WTC11 (cell line): ENCODE measurements at regions not wholly inside any gene's neighbourhood (a gene's known extent, or its start where the extent isn't known, plus 50 kb on each side); places are given as distances from the start of the nearest gene placed in this dataset.

Experiments used
- ATAC-seq: fragments of 200-7000 bp; cut with Tn5 transposase; 2 replicates; pipeline ENCODE4 v1.10.0; 2021; ENCODE audit warnings: mild to moderate bottlenecking, moderate library complexity
- CTCF ChIA-PET: fragments of 300-600 bp; sonication (Branson Sonifier 250); formaldehyde crosslinking; loops from one replicate; lab custom pipeline; 2021; ENCODE audit warnings: antibody characterized with exemption; lab: Charles Lee
- POLR2A ChIA-PET: fragments of 350-600 bp; sonication (Branson Sonifier 250); formaldehyde crosslinking; loops from one replicate; lab custom pipeline; 2021; ENCODE audit warnings: antibody characterized with exemption; lab: Charles Lee
- DNase-seq: peaks from one replicate; pipeline ENCODE4 v3.0.0; 2021; ENCODE audit warnings: low spot score
- H3K27ac Mint-ChIP-seq: 2 replicates; pipeline ENCODE4 v1.8.0; 2021; ENCODE audit warnings: mixed read lengths
- H3K27me3 Mint-ChIP-seq: 2 replicates; pipeline ENCODE4 v1.8.0; 2021; ENCODE audit warnings: low read depth, mild to moderate bottlenecking, moderate library complexity, mixed read lengths
- H3K36me3 Mint-ChIP-seq: 2 replicates; pipeline ENCODE4 v1.8.0; 2021; ENCODE audit warnings: mixed read lengths
- H3K4me1 Mint-ChIP-seq: 2 replicates; pipeline ENCODE4 v1.8.0; 2022; ENCODE audit warnings: mixed read lengths
- H3K4me3 Mint-ChIP-seq: 2 replicates; pipeline ENCODE4 v1.8.0; 2021; ENCODE audit warnings: mild to moderate bottlenecking, moderate library complexity, mixed read lengths
- H3K9me3 Mint-ChIP-seq: 2 replicates; pipeline ENCODE4 v1.8.0; 2021; ENCODE audit warnings: mixed read lengths
- IRF2 ChIP-seq: sonication (generic); formaldehyde crosslinking; IDR thresholded peaks from 2 replicates; pipeline ENCODE4 v1.8.0; 2022; ENCODE audit warnings: low read depth, missing genetic modification reagents, borderline replicate concordance
- KAT7 ChIP-seq: sonication (generic); formaldehyde crosslinking; IDR thresholded peaks from 2 replicates; pipeline ENCODE4 v1.8.1; 2023; ENCODE audit warnings: missing genetic modification reagents, mild to moderate bottlenecking, borderline replicate concordance
- RORB ChIP-seq: fragments of 250-450 bp; sonication (Bioruptor Pico); IDR thresholded peaks from 2 replicates; pipeline ENCODE4 v1.9.0; 2021; ENCODE audit warnings: mild to moderate bottlenecking
- SMAD3 ChIP-seq: sonication (generic); formaldehyde crosslinking; IDR thresholded peaks from 2 replicates; pipeline ENCODE4 v1.8.0; 2022; ENCODE audit warnings: missing genetic modification reagents, mild to moderate bottlenecking, borderline replicate concordance
- SMAD4 ChIP-seq: sonication (generic); formaldehyde crosslinking; IDR thresholded peaks from 2 replicates; pipeline ENCODE4 v1.8.0; 2022; ENCODE audit warnings: mild to moderate bottlenecking, missing genetic modification reagents
- SP1 ChIP-seq: sonication (generic); formaldehyde crosslinking; conservative IDR thresholded peaks from 2 replicates; pipeline ENCODE4 v1.8.1; 2022; ENCODE audit warnings: missing genetic modification reagents
- ZNF416 ChIP-seq: fragments of 250-450 bp; sonication (Bioruptor Pico); IDR thresholded peaks from 2 replicates; pipeline ENCODE4 v1.9.0; 2021; ENCODE audit warnings: mild to moderate bottlenecking, inconsistent platforms
- ZNF423 ChIP-seq: fragments of 250-450 bp; sonication (Bioruptor Pico); IDR thresholded peaks from 2 replicates; pipeline ENCODE4 v2.1.2; 2022; ENCODE audit warnings: mild to moderate bottlenecking, moderate library complexity
- TF ChIP-seq, protein P1 (sequence below): fragments of 250-450 bp; sonication (Bioruptor Pico); IDR thresholded peaks from 2 replicates; pipeline ENCODE4 v1.9.0; 2021; ENCODE audit warnings: mild to moderate bottlenecking, borderline replicate concordance
- TF ChIP-seq, protein P2 (sequence below): fragments of 250-450 bp; sonication (Bioruptor Pico); IDR thresholded peaks from 2 replicates; pipeline ENCODE4 v1.9.0; 2021; ENCODE audit warnings: mild to moderate bottlenecking
- TF ChIP-seq, protein P3 (sequence below): sonication (generic); formaldehyde crosslinking; IDR thresholded peaks from 2 replicates; pipeline ENCODE4 v1.8.0; 2022; ENCODE audit warnings: mild to moderate bottlenecking, missing genetic modification reagents
- TF ChIP-seq, protein P4 (sequence below): fragments of 250-450 bp; sonication (Bioruptor Pico); IDR thresholded peaks from 2 replicates; pipeline ENCODE4 v1.9.0; 2021; ENCODE audit warnings: moderate library complexity, mild to moderate bottlenecking, inconsistent platforms, borderline replicate concordance
- TF ChIP-seq, protein P5 (sequence below): sonication (generic); formaldehyde crosslinking; IDR thresholded peaks from 2 replicates; pipeline ENCODE4 v1.8.1; 2023; ENCODE audit warnings: mild to moderate bottlenecking, missing genetic modification reagents, moderate library complexity
- TF ChIP-seq, protein P6 (sequence below): sonication (generic); formaldehyde crosslinking; IDR thresholded peaks from 2 replicates; pipeline ENCODE4 v1.8.1; 2022; ENCODE audit warnings: mild to moderate bottlenecking, missing genetic modification reagents, moderate library complexity, borderline replicate concordance
- TF ChIP-seq, protein P7 (sequence below): sonication (generic); formaldehyde crosslinking; IDR thresholded peaks from 2 replicates; pipeline ENCODE4 v1.8.0; 2023; ENCODE audit warnings: missing genetic modification reagents, mild to moderate bottlenecking, borderline replicate concordance
- TF ChIP-seq, protein P8 (sequence below): sonication (generic); formaldehyde crosslinking; IDR thresholded peaks from 2 replicates; pipeline ENCODE4 v1.8.1; 2023; ENCODE audit warnings: mild to moderate bottlenecking, missing genetic modification reagents

DNA sequence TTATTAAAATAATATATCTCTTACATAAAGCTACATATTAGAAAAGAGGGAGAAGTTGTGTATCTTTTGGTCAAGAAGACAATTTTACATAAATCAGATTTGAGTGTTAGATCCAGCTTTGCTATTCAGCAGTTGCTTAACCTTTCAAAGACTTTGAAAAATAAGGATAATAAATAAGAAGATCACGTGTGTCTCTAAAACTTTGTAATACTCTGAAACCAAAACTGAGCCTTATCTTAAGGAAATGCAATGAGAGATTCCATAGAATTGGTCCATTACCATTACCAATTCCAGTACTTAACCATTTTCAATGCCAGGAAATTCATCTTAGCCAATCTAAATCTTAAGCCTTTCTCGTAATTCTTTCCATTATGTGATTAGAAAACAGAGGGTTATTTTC is 89.2 kb upstream of the COL5A2 start (continued):
- TF ChIP-seq, protein P1, sequence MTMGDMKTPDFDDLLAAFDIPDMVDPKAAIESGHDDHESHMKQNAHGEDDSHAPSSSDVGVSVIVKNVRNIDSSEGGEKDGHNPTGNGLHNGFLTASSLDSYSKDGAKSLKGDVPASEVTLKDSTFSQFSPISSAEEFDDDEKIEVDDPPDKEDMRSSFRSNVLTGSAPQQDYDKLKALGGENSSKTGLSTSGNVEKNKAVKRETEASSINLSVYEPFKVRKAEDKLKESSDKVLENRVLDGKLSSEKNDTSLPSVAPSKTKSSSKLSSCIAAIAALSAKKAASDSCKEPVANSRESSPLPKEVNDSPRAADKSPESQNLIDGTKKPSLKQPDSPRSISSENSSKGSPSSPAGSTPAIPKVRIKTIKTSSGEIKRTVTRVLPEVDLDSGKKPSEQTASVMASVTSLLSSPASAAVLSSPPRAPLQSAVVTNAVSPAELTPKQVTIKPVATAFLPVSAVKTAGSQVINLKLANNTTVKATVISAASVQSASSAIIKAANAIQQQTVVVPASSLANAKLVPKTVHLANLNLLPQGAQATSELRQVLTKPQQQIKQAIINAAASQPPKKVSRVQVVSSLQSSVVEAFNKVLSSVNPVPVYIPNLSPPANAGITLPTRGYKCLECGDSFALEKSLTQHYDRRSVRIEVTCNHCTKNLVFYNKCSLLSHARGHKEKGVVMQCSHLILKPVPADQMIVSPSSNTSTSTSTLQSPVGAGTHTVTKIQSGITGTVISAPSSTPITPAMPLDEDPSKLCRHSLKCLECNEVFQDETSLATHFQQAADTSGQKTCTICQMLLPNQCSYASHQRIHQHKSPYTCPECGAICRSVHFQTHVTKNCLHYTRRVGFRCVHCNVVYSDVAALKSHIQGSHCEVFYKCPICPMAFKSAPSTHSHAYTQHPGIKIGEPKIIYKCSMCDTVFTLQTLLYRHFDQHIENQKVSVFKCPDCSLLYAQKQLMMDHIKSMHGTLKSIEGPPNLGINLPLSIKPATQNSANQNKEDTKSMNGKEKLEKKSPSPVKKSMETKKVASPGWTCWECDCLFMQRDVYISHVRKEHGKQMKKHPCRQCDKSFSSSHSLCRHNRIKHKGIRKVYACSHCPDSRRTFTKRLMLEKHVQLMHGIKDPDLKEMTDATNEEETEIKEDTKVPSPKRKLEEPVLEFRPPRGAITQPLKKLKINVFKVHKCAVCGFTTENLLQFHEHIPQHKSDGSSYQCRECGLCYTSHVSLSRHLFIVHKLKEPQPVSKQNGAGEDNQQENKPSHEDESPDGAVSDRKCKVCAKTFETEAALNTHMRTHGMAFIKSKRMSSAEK (CRISPR knock-in tag): no peak
- TF ChIP-seq, protein P2, sequence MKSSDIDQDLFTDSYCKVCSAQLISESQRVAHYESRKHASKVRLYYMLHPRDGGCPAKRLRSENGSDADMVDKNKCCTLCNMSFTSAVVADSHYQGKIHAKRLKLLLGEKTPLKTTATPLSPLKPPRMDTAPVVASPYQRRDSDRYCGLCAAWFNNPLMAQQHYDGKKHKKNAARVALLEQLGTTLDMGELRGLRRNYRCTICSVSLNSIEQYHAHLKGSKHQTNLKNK (CRISPR knock-in tag): no peak

DNA sequence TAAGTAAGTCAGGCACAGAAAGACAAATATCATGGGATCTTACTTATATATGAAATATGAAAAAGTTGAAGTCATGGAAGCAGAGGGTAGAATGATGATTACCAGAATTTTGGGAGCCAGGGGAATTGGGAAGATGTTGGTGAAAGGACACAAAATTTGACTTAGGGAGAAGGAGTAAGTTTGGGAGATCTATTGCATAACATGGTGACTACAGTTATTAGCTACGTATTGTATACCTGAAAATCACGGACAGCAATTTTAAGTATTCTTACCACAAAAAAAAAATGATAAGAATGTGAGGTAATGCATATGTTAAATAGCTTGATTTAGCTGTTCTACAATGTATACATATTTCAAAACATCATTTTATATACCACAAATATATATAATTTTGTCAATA is 94.2 kb upstream of the COL5A2 start:
- peaks cover 13% of the 10 kb centered on the region for H3K9me3 Mint-ChIP-seq
- DNase-seq: no peak
- H3K27me3 Mint-ChIP-seq: no peaks in the 10 kb centered on the region
- ChIA-PET POLR2A (no interaction called here), CTCF (interaction anchor here (0.6 kb wide), 1 partner anchor 12 kb away, joined by 3 read pairs; no protein-coding TSS in a partner anchor)
- no peaks in the 10 kb centered on the region for H3K36me3 Mint-ChIP-seq
- H3K27ac Mint-ChIP-seq: no peak overlapping the region
- no peak for TF ChIP-seq KAT7 (CRISPR knock-in tag)
- TF ChIP-seq, protein P3, sequence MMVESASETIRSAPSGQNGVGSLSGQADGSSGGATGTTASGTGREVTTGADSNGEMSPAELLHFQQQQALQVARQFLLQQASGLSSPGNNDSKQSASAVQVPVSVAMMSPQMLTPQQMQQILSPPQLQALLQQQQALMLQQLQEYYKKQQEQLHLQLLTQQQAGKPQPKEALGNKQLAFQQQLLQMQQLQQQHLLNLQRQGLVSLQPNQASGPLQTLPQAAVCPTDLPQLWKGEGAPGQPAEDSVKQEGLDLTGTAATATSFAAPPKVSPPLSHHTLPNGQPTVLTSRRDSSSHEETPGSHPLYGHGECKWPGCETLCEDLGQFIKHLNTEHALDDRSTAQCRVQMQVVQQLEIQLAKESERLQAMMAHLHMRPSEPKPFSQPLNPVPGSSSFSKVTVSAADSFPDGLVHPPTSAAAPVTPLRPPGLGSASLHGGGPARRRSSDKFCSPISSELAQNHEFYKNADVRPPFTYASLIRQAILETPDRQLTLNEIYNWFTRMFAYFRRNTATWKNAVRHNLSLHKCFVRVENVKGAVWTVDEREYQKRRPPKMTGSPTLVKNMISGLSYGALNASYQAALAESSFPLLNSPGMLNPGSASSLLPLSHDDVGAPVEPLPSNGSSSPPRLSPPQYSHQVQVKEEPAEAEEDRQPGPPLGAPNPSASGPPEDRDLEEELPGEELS (CRISPR knock-in tag): no peak
- TF ChIP-seq, protein P4, sequence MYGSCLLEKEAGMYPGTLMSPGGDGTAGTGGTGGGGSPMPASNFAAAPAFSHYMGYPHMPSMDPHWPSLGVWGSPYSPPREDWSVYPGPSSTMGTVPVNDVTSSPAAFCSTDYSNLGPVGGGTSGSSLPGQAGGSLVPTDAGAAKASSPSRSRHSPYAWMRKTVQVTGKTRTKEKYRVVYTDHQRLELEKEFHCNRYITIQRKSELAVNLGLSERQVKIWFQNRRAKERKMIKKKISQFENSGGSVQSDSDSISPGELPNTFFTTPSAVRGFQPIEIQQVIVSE (CRISPR knock-in tag): no peak
- TF ChIP-seq SMAD4 (CRISPR knock-in tag): no peak
- TF ChIP-seq ZNF423: no peak
- TF ChIP-seq SP1 (CRISPR knock-in tag): no peak
- no peak for TF ChIP-seq SMAD3 (CRISPR knock-in tag)
- TF ChIP-seq, protein P5, sequence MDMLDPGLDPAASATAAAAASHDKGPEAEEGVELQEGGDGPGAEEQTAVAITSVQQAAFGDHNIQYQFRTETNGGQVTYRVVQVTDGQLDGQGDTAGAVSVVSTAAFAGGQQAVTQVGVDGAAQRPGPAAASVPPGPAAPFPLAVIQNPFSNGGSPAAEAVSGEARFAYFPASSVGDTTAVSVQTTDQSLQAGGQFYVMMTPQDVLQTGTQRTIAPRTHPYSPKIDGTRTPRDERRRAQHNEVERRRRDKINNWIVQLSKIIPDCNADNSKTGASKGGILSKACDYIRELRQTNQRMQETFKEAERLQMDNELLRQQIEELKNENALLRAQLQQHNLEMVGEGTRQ (CRISPR knock-in tag): no peak
- TF ChIP-seq, all 79 proteins: peak for 0
- H3K4me3 Mint-ChIP-seq: no peak overlapping the region
- H3K4me1 Mint-ChIP-seq: no peaks in the 10 kb centered on the region
- no peak for ATAC-seq

DNA sequence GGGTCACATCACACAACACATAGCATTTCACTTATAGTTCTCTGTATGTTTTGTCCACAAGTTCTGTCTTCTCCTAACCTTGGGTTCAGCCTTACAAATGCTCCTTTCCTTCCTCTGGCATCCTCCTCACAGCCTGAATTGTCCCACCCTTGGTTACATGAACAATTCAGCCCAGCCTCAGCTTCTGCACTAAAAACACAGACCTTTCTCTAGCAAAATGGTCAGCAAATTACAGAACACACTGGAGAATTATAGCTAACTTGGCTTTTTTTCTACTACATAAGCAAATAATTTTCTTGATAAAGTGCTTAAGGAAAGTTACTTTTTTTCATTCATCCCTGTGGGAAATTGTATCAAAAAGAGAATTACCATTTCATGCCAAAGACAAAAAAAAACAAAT is 94.8 kb upstream of the COL5A2 start:
- H3K9me3 Mint-ChIP-seq: peaks cover 13% of the 10 kb centered on the region
- CTCF ChIA-PET: no interaction called here
- ATAC-seq: no peak
- TF ChIP-seq, protein P6, sequence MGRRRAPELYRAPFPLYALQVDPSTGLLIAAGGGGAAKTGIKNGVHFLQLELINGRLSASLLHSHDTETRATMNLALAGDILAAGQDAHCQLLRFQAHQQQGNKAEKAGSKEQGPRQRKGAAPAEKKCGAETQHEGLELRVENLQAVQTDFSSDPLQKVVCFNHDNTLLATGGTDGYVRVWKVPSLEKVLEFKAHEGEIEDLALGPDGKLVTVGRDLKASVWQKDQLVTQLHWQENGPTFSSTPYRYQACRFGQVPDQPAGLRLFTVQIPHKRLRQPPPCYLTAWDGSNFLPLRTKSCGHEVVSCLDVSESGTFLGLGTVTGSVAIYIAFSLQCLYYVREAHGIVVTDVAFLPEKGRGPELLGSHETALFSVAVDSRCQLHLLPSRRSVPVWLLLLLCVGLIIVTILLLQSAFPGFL: no peak
- TF ChIP-seq, protein P2 (CRISPR knock-in tag): no peak
- TF ChIP-seq IRF2 (no peak), RORB (CRISPR knock-in tag) (no peak), ZNF416 (CRISPR knock-in tag) (no peak)
- TF ChIP-seq, protein P7, sequence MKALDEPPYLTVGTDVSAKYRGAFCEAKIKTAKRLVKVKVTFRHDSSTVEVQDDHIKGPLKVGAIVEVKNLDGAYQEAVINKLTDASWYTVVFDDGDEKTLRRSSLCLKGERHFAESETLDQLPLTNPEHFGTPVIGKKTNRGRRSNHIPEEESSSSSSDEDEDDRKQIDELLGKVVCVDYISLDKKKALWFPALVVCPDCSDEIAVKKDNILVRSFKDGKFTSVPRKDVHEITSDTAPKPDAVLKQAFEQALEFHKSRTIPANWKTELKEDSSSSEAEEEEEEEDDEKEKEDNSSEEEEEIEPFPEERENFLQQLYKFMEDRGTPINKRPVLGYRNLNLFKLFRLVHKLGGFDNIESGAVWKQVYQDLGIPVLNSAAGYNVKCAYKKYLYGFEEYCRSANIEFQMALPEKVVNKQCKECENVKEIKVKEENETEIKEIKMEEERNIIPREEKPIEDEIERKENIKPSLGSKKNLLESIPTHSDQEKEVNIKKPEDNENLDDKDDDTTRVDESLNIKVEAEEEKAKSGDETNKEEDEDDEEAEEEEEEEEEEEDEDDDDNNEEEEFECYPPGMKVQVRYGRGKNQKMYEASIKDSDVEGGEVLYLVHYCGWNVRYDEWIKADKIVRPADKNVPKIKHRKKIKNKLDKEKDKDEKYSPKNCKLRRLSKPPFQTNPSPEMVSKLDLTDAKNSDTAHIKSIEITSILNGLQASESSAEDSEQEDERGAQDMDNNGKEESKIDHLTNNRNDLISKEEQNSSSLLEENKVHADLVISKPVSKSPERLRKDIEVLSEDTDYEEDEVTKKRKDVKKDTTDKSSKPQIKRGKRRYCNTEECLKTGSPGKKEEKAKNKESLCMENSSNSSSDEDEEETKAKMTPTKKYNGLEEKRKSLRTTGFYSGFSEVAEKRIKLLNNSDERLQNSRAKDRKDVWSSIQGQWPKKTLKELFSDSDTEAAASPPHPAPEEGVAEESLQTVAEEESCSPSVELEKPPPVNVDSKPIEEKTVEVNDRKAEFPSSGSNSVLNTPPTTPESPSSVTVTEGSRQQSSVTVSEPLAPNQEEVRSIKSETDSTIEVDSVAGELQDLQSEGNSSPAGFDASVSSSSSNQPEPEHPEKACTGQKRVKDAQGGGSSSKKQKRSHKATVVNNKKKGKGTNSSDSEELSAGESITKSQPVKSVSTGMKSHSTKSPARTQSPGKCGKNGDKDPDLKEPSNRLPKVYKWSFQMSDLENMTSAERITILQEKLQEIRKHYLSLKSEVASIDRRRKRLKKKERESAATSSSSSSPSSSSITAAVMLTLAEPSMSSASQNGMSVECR (CRISPR knock-in tag): no peak
- TF ChIP-seq, protein P8, sequence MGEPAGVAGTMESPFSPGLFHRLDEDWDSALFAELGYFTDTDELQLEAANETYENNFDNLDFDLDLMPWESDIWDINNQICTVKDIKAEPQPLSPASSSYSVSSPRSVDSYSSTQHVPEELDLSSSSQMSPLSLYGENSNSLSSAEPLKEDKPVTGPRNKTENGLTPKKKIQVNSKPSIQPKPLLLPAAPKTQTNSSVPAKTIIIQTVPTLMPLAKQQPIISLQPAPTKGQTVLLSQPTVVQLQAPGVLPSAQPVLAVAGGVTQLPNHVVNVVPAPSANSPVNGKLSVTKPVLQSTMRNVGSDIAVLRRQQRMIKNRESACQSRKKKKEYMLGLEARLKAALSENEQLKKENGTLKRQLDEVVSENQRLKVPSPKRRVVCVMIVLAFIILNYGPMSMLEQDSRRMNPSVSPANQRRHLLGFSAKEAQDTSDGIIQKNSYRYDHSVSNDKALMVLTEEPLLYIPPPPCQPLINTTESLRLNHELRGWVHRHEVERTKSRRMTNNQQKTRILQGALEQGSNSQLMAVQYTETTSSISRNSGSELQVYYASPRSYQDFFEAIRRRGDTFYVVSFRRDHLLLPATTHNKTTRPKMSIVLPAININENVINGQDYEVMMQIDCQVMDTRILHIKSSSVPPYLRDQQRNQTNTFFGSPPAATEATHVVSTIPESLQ (CRISPR knock-in tag): no peak

More for the DNA sequence above, 94.8 kb upstream of the COL5A2 start:
- Mint-ChIP-seq H3K27me3 (no peaks in the 10 kb centered on the region), H3K4me1 (no peaks in the 10 kb centered on the region), H3K4me3 (no peak overlapping the region), H3K27ac (no peak overlapping the region), H3K36me3 (no peaks in the 10 kb centered on the region)
- no peak for DNase-seq
- POLR2A ChIA-PET: no interaction called here
